ENCODE measurements at regions not wholly inside any gene's neighbourhood (a gene's known extent, or its start where the extent isn't known, plus 50 kb on each side); places are given as distances from the start of the nearest gene placed in this dataset.

- Mint-ChIP-seq H3K27me3 (ENCODE audit: low read depth) (no peaks in the 10 kb centered on the region), H3K4me3 (no peak overlapping the region), H3K36me3 (ENCODE audit: low read depth) (no peaks in the 10 kb centered on the region), H3K27ac (no peak overlapping the region), H3K4me1 (ENCODE audit: low read depth) (no peaks in the 10 kb centered on the region), H3K9me3 (peaks cover 14% of the 10 kb centered on the region)
- CTCF ChIA-PET, result no interaction called here
- intact Hi-C loops (cut with micrococcal nuclease), result no loop called here
- DNase-seq, result no peak
Measured at GRCh38 chr14:84751745-84752144, 778.2 kb upstream of the FLRT2 start.

GRCh38 chr14:84760489-84761126 lies 769.3 kb upstream of the FLRT2 start:
- H3K9me3 Mint-ChIP-seq, result peaks cover 7% of the 10 kb centered on the region
- H3K4me1 Mint-ChIP-seq (ENCODE audit: low read depth), result no peaks in the 10 kb centered on the region
- H3K27me3 Mint-ChIP-seq (ENCODE audit: low read depth), result no peaks in the 10 kb centered on the region

GRCh38 chr14:84767434-84767833 lies 762.5 kb upstream of the FLRT2 start:
- H3K27ac Mint-ChIP-seq, result no peak overlapping the region
- no peak for DNase-seq
- H3K36me3 Mint-ChIP-seq (ENCODE audit: low read depth), result peaks cover 2% of the 10 kb centered on the region
- no peaks in the 10 kb centered on the region for H3K4me1 Mint-ChIP-seq (ENCODE audit: low read depth)
- intact Hi-C loops (cut with micrococcal nuclease), result no loop called here
- H3K27me3 Mint-ChIP-seq (ENCODE audit: low read depth), result no peaks in the 10 kb centered on the region
- peaks cover 16% of the 10 kb centered on the region for H3K9me3 Mint-ChIP-seq
- CTCF ChIA-PET, result no interaction called here
- no peak overlapping the region for H3K4me3 Mint-ChIP-seq

More at GRCh38 chr14:84760489-84761126, 769.3 kb upstream of the FLRT2 start:
- intact Hi-C loops (cut with micrococcal nuclease), result no loop called here
- DNase-seq, result no peak
- Mint-ChIP-seq H3K27ac (no peak overlapping the region), H3K4me3 (no peak overlapping the region), H3K36me3 (ENCODE audit: low read depth) (no peaks in the 10 kb centered on the region)
- CTCF ChIA-PET, result no interaction called here

GRCh38 chr14:84770030-84770429 lies 759.9 kb upstream of the FLRT2 start:
- no peak for DNase-seq
- Mint-ChIP-seq H3K4me3 (no peak overlapping the region), H3K4me1 (ENCODE audit: low read depth) (no peaks in the 10 kb centered on the region), H3K9me3 (peaks cover 13% of the 10 kb centered on the region), H3K36me3 (ENCODE audit: low read depth) (peaks cover 2% of the 10 kb centered on the region), H3K27ac (no peak overlapping the region), H3K27me3 (ENCODE audit: low read depth) (no peaks in the 10 kb centered on the region)
- intact Hi-C loops (cut with micrococcal nuclease), result no loop called here
- CTCF ChIA-PET, result no interaction called here

GRCh38 chr14:84777356-84777755 lies 752.6 kb upstream of the FLRT2 start:
- no peaks in the 10 kb centered on the region for H3K4me1 Mint-ChIP-seq (ENCODE audit: low read depth)
- intact Hi-C loops (cut with micrococcal nuclease), result no loop called here

GRCh38 chr14:84782902-84783301 lies 747.0 kb upstream of the FLRT2 start:
- no peaks in the 10 kb centered on the region for H3K36me3 Mint-ChIP-seq (ENCODE audit: low read depth)
- no peak overlapping the region for H3K4me3 Mint-ChIP-seq
- CTCF ChIA-PET, result no interaction called here
- no peaks in the 10 kb centered on the region for H3K27me3 Mint-ChIP-seq (ENCODE audit: low read depth)
- no peak for DNase-seq
- H3K9me3 Mint-ChIP-seq, result peaks cover 15% of the 10 kb centered on the region
- H3K4me1 Mint-ChIP-seq (ENCODE audit: low read depth), result no peaks in the 10 kb centered on the region
- intact Hi-C loops (cut with micrococcal nuclease), result no loop called here
- no peak overlapping the region for H3K27ac Mint-ChIP-seq

More at GRCh38 chr14:84777356-84777755, 752.6 kb upstream of the FLRT2 start:
- Mint-ChIP-seq H3K27me3 (ENCODE audit: low read depth) (no peaks in the 10 kb centered on the region), H3K4me3 (no peak overlapping the region), H3K9me3 (peaks cover 9% of the 10 kb centered on the region), H3K36me3 (ENCODE audit: low read depth) (no peaks in the 10 kb centered on the region), H3K27ac (no peak overlapping the region)
- no peak for DNase-seq
- CTCF ChIA-PET, result no interaction called here

- intact Hi-C loops (cut with micrococcal nuclease), result no loop called here
- DNase-seq, result no peak
- Mint-ChIP-seq H3K27ac (no peak overlapping the region), H3K9me3 (peaks cover 15% of the 10 kb centered on the region), H3K36me3 (ENCODE audit: low read depth) (no peaks in the 10 kb centered on the region), H3K27me3 (ENCODE audit: low read depth) (no peaks in the 10 kb centered on the region), H3K4me3 (no peak overlapping the region), H3K4me1 (ENCODE audit: low read depth) (no peaks in the 10 kb centered on the region)
- CTCF ChIA-PET, result no interaction called here
Measured at GRCh38 chr14:84783511-84783910, 746.4 kb upstream of the FLRT2 start.

GRCh38 chr14:84785996-84786395 lies 743.9 kb upstream of the FLRT2 start:
- Mint-ChIP-seq H3K4me3 (no peak overlapping the region), H3K4me1 (ENCODE audit: low read depth) (no peaks in the 10 kb centered on the region), H3K27me3 (ENCODE audit: low read depth) (no peaks in the 10 kb centered on the region), H3K27ac (no peak overlapping the region), H3K36me3 (ENCODE audit: low read depth) (no peaks in the 10 kb centered on the region), H3K9me3 (peaks cover 13% of the 10 kb centered on the region)
- CTCF ChIA-PET, result interaction anchor here (0.7 kb wide), 1 partner anchor 109 kb away, joined by 3 read pairs; no protein-coding TSS in a partner anchor
- intact Hi-C loops (cut with micrococcal nuclease), result no loop called here
- no peak for DNase-seq

- H3K27me3 Mint-ChIP-seq (ENCODE audit: low read depth), result no peaks in the 10 kb centered on the region
- no peaks in the 10 kb centered on the region for H3K36me3 Mint-ChIP-seq (ENCODE audit: low read depth)
- peaks cover 15% of the 10 kb centered on the region for H3K9me3 Mint-ChIP-seq
- CTCF ChIA-PET, result no interaction called here
- intact Hi-C loops (cut with micrococcal nuclease), result no loop called here
- H3K4me1 Mint-ChIP-seq (ENCODE audit: low read depth), result no peaks in the 10 kb centered on the region
- no peak for DNase-seq
- no peak overlapping the region for H3K27ac Mint-ChIP-seq
- H3K4me3 Mint-ChIP-seq, result no peak overlapping the region
Measured at GRCh38 chr14:84789012-84789411, 740.9 kb upstream of the FLRT2 start.

- H3K9me3 Mint-ChIP-seq, result peaks cover 11% of the 10 kb centered on the region
- intact Hi-C loops (cut with micrococcal nuclease), result no loop called here
- no peak overlapping the region for H3K27ac Mint-ChIP-seq
- DNase-seq, result no peak
- H3K4me1 Mint-ChIP-seq (ENCODE audit: low read depth), result no peaks in the 10 kb centered on the region
- H3K36me3 Mint-ChIP-seq (ENCODE audit: low read depth), result no peaks in the 10 kb centered on the region
- H3K27me3 Mint-ChIP-seq (ENCODE audit: low read depth), result no peaks in the 10 kb centered on the region
- H3K4me3 Mint-ChIP-seq, result no peak overlapping the region
- CTCF ChIA-PET, result no interaction called here
Measured at GRCh38 chr14:84792722-84793410, 737.1 kb upstream of the FLRT2 start.

- intact Hi-C loops (cut with micrococcal nuclease), result no loop called here
- Mint-ChIP-seq H3K27ac (no peak overlapping the region), H3K9me3 (peaks cover 7% of the 10 kb centered on the region), H3K4me3 (no peak overlapping the region), H3K4me1 (ENCODE audit: low read depth) (no peaks in the 10 kb centered on the region), H3K27me3 (ENCODE audit: low read depth) (no peaks in the 10 kb centered on the region), H3K36me3 (ENCODE audit: low read depth) (no peaks in the 10 kb centered on the region)
- CTCF ChIA-PET, result no interaction called here
- no peak for DNase-seq
Measured at GRCh38 chr14:84797326-84797725, 732.6 kb upstream of the FLRT2 start.

- CTCF ChIA-PET, result no interaction called here
- no peaks in the 10 kb centered on the region for H3K4me1 Mint-ChIP-seq (ENCODE audit: low read depth)
- H3K36me3 Mint-ChIP-seq (ENCODE audit: low read depth), result no peaks in the 10 kb centered on the region
- peaks cover 5% of the 10 kb centered on the region for H3K9me3 Mint-ChIP-seq
- no peak overlapping the region for H3K27ac Mint-ChIP-seq
- no peak overlapping the region for H3K4me3 Mint-ChIP-seq
- intact Hi-C loops (cut with micrococcal nuclease), result no loop called here
- no peaks in the 10 kb centered on the region for H3K27me3 Mint-ChIP-seq (ENCODE audit: low read depth)
- no peak for DNase-seq
Measured at GRCh38 chr14:84804468-84804867, 725.5 kb upstream of the FLRT2 start.

- Mint-ChIP-seq H3K36me3 (ENCODE audit: low read depth) (no peaks in the 10 kb centered on the region), H3K9me3 (peaks cover 5% of the 10 kb centered on the region), H3K27me3 (ENCODE audit: low read depth) (no peaks in the 10 kb centered on the region), H3K27ac (no peak overlapping the region), H3K4me3 (no peak overlapping the region), H3K4me1 (ENCODE audit: low read depth) (no peaks in the 10 kb centered on the region)
- CTCF ChIA-PET, result no interaction called here
- intact Hi-C loops (cut with micrococcal nuclease), result no loop called here
- no peak for DNase-seq
Measured at GRCh38 chr14:84804895-84805294, 725.0 kb upstream of the FLRT2 start.

All from activated naive CD4-positive, alpha-beta T cell treated with anti-CD3 and anti-CD28 coated beads for 36 hours (primary cell).